B cell (primary cell): ENCODE measurements at regions not wholly inside any gene's neighbourhood (a gene's known extent, or its start where the extent isn't known, plus 50 kb on each side); places are given as distances from the start of the nearest gene placed in this dataset.

Source experiments
- ATAC-seq: fragments of 200-7000 bp; cut with Tn5 transposase; one replicate; pipeline ENCODE4 v1.10.0; 2021; ENCODE audit warnings: low read depth, mild to moderate bottlenecking, moderate number of reproducible peaks, moderate library complexity
- CTCF ChIA-PET: fragments of 350-600 bp; sonication (Branson Sonifier 250); formaldehyde crosslinking; loops from one replicate; lab custom pipeline; 2021; ENCODE audit warnings: antibody characterized with exemption, inconsistent platforms; lab: Charles Lee
- POLR2A ChIA-PET: fragments of 350-600 bp; sonication (Branson Sonifier 250); formaldehyde crosslinking; loops from one replicate; lab custom pipeline; 2021; ENCODE audit warnings: antibody characterized with exemption; lab: Charles Lee
- DNase-seq: peaks from one replicate; pipeline ENCODE4 v3.0.0; 2013
- H2AFZ ChIP-seq: 2 replicates; pipeline ENCODE4 v1.6.1; 2012; ENCODE audit warnings: mild to moderate bottlenecking, low read depth, low read length; ENCODE audit not compliant: insufficient read depth, poor library complexity, severe bottlenecking
- H3K27ac ChIP-seq, 2 donors: 1 replicate in 1 of 2; 2 replicates in 1 of 2; pipeline ENCODE4 v1.5.1; 2012 to 2013; ENCODE audit warnings: low read length in 2 of 2, mild to moderate bottlenecking in 2 of 2, moderate library complexity in 1 of 2
- H3K27me3 ChIP-seq, 4 experiments: fragments of 200-600 bp in 1 of 4; sonication (generic) in 1 of 4; replicated peaks in 1 of 4; 1 replicate in 2 of 4; 2 replicates in 2 of 4; pipeline versions ENCODE4 v1.6.1 to v1.7.0; 2013 to 2016; ENCODE audit warnings: low read length in 3 of 4, mild to moderate bottlenecking in 2 of 4, mixed read lengths in 1 of 4, moderate library complexity in 1 of 4; ENCODE audit not compliant: insufficient read depth in 4 of 4, control insufficient read depth in 3 of 4; ENCODE audit errors: control extremely low read depth in 1 of 4
- H3K36me3 ChIP-seq, 2 experiments: replicated peaks in 1 of 2; 1 replicate in 1 of 2; 2 replicates in 1 of 2; pipeline versions ENCODE4 v1.6.1 to v1.7.1; 2013; ENCODE audit warnings: low read length in 1 of 2; ENCODE audit not compliant: insufficient read depth in 2 of 2, control insufficient read depth in 1 of 2; ENCODE audit errors: control extremely low read depth in 1 of 2, extremely low read depth in 1 of 2
- H3K4me1 ChIP-seq, 2 donors: fragments of 200-600 bp in 1 of 2; sonication (generic) in 1 of 2; 1 replicate in 1 of 2; 2 replicates in 1 of 2; pipeline versions ENCODE4 v1.5.1 to v1.6.1; 2013 to 2017; ENCODE audit warnings: low read length in 2 of 2; ENCODE audit not compliant: control insufficient read depth in 2 of 2, insufficient read depth in 2 of 2
- H3K4me2 ChIP-seq: replicated peaks from 2 replicates; pipeline ENCODE3; 2012; ENCODE audit warnings: mild to moderate bottlenecking, low read depth, low read length; ENCODE audit not compliant: poor library complexity, severe bottlenecking
- H3K4me3 ChIP-seq, 5 experiments: fragments of 200-600 bp in 1 of 5; sonication (generic) in 1 of 5; 1 replicate in 3 of 5; 2 replicates in 2 of 5; pipeline versions ENCODE4 v1.5.1 to v1.7.0; 2011 to 2016; ENCODE audit warnings: low read length in 4 of 5, mild to moderate bottlenecking in 4 of 5, low read depth in 2 of 5, control low read depth in 1 of 5, moderate library complexity in 1 of 5; ENCODE audit not compliant: insufficient read depth in 1 of 5; ENCODE audit errors: control extremely low read depth in 1 of 5, extremely low read depth in 1 of 5
- H3K79me2 ChIP-seq: fragments of 200-600 bp; sonication (generic); one replicate; pipeline ENCODE4 v1.6.0; 2016; ENCODE audit warnings: low read length; ENCODE audit not compliant: control insufficient read depth, insufficient read depth
- H3K9ac ChIP-seq: fragments of 200-600 bp; sonication (generic); 2 replicates; pipeline ENCODE4 v1.6.1; 2017; ENCODE audit warnings: mild to moderate bottlenecking, low read length, moderate library complexity
- H3K9me3 ChIP-seq, 3 donors: one replicate each; pipeline versions ENCODE4 v1.6.1 to v1.7.1; 2013; ENCODE audit warnings: low read length in 2 of 3; ENCODE audit not compliant: control insufficient read depth in 2 of 3, insufficient read depth in 1 of 3; ENCODE audit errors: control extremely low read depth in 1 of 3
- H4K20me1 ChIP-seq: 2 replicates; pipeline ENCODE4 v1.6.0; 2012; ENCODE audit warnings: mild to moderate bottlenecking, low read length; ENCODE audit not compliant: insufficient read depth, control insufficient read depth, poor library complexity, severe bottlenecking
- H3K27ac Mint-ChIP-seq: one replicate; pipeline ENCODE4 v1.8.0; 2021; ENCODE audit warnings: mixed read lengths
- H3K27me3 Mint-ChIP-seq: one replicate; pipeline ENCODE4 v1.8.0; 2021; ENCODE audit warnings: mixed read lengths
- H3K4me1 Mint-ChIP-seq: one replicate; pipeline ENCODE4 v1.8.0; 2021; ENCODE audit warnings: mixed read lengths
- H3K4me3 Mint-ChIP-seq: one replicate; pipeline ENCODE4 v1.8.0; 2021; ENCODE audit warnings: mixed read lengths
- H3K9me3 Mint-ChIP-seq: one replicate; pipeline ENCODE4 v1.8.0; 2022; ENCODE audit warnings: mixed read lengths; ENCODE audit not compliant: insufficient read depth
- CTCF ChIP-seq: fragments of 200-600 bp; IDR thresholded peaks from one replicate; pipeline ENCODE4 v1.8.0; 2022; ENCODE audit warnings: antibody characterized with exemption, mild to moderate bottlenecking
- EZH2 ChIP-seq: IDR thresholded peaks from 2 replicates; pipeline ENCODE4 v1.6.1; 2012; ENCODE audit warnings: borderline replicate concordance, low read depth, mild to moderate bottlenecking, moderate library complexity, low read length; ENCODE audit not compliant: insufficient read depth, poor library complexity, severe bottlenecking
- WGBS: methylation state at CpG from one replicate; pipeline ENCODE4 v1.1.5; 2013; ENCODE audit warnings: missing lambda C conversion rate; ENCODE audit not compliant: insufficient coverage; 5-methylcytosine and 5-hydroxymethylcytosine counted together
- intact Hi-C: fragments of 100-400 bp; cut with micrococcal nuclease; formaldehyde crosslinking; loops from one replicate; pipeline ENCODE4 v1.10.0; 2022

DNA sequence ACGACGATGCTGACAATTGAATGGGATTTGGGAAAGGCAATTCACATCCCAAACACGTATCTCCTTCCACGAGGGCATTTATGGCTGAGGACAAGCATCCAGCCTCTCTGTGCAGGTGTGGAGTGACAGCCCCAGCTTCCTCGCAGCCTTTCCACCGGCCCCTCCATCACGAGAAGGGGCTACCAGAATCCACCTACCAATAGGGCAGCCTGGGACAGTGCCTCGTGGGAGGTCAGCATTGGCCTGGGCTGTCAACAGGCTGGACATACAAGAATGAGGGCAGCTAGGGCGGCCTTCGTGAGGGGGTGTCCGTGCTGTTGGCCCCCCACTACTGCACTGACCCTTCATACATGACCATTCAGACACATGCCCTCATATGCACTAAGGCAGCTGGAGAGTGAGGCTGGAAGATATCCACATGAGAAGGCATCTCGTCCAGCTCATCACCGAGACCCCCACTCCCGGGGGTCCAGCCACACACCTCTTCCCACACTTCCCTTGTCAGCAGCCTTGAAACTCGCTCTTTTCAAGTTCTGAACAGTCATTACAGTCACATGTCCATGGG lies 81.0 kb upstream of the ADRA2C start:
- Mint-ChIP-seq H3K4me3 (no peak overlapping the region), H3K4me1 (no peaks in the 10 kb centered on the region), H3K27me3 (peaks cover 4% of the 10 kb centered on the region), H3K9me3 (no peaks in the 10 kb centered on the region), H3K27ac (no peak overlapping the region)
- H2AFZ ChIP-seq, result no peak overlapping the region
- H3K4me1 ChIP-seq, result no peaks in the 10 kb centered on the region
- H3K4me3 ChIP-seq, result no peak overlapping the region
- intact Hi-C loops, result no loop called here
- no peaks in the 10 kb centered on the region for H4K20me1 ChIP-seq
- DNase-seq, result no peak
- WGBS, result 79% methylated on average over 11 of the region's 15 CpGs
- no peaks in the 10 kb centered on the region for H3K79me2 ChIP-seq
- ATAC-seq, result no peak
- no peak overlapping the region for H3K27ac ChIP-seq
- no peak overlapping the region for H3K9ac ChIP-seq
- H3K4me2 ChIP-seq, result no peak overlapping the region
- CTCF ChIA-PET, result no interaction called here
- H3K36me3 ChIP-seq, result no peaks in the 10 kb centered on the region
- POLR2A ChIA-PET, result no interaction called here
- no peaks in the 10 kb centered on the region for H3K27me3 ChIP-seq
- TF ChIP-seq CTCF, result no peak
- TF ChIP-seq EZH2, result no peak
- H3K9me3 ChIP-seq, result peaks cover 0 to 6% (median 0%) of the 10 kb centered on the region in 3 donors

DNA sequence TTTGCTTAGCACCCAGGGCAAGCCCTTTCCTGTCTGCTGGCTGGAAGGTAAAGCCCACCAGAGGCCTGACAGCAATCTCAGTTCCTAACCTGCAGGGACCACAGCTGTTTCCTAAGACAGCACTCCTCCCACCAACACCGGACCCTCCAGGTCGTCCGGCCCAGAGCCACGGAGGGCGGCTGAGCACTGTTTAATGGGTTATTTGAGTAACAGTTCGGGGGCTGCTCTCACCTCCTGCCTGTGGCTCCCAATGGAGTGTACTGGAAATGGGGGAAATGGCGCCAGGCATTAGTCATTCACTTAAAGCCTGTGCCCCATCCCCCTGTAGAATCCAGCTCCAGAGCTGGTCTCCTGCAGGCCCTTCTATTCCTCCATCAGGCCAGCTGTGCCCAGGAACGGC lies 81.6 kb upstream of the ADRA2C start:
- Histone ChIP-seq H4K20me1 (no peaks in the 10 kb centered on the region), H3K36me3 (no peaks in the 10 kb centered on the region), H3K27me3 (no peaks in the 10 kb centered on the region), H2AFZ (no peak overlapping the region), H3K27ac (no peak overlapping the region), H3K9ac (no peak overlapping the region), H3K9me3 (peaks cover 0 to 6% (median 0%) of the 10 kb centered on the region in 3 donors), H3K4me2 (no peak overlapping the region), H3K4me1 (no peaks in the 10 kb centered on the region), H3K79me2 (no peaks in the 10 kb centered on the region), H3K4me3 (no peak overlapping the region)
- intact Hi-C loops, result no loop called here
- POLR2A ChIA-PET, result no interaction called here
- Mint-ChIP-seq H3K27ac (no peak overlapping the region), H3K9me3 (no peaks in the 10 kb centered on the region), H3K4me3 (no peak overlapping the region), H3K27me3 (peaks cover 4% of the 10 kb centered on the region), H3K4me1 (no peaks in the 10 kb centered on the region)
- TF ChIP-seq EZH2, result no peak
- TF ChIP-seq CTCF, result no peak
- ATAC-seq, result no peak
- DNase-seq, result no peak
- 83% methylated on average over 2 of the region's 8 CpGs for WGBS
- CTCF ChIA-PET, result no interaction called here
